ENCODE measurements at regions not wholly inside any gene's neighbourhood (a gene's known extent, or its start where the extent isn't known, plus 50 kb on each side); places are given as distances from the start of the nearest gene placed in this dataset.
"Not testable (repeated sequence)": the region's sequence is repeated elsewhere in the genome, so short reads cannot be mapped to it uniquely, and the experiment has no call there.

DNA sequence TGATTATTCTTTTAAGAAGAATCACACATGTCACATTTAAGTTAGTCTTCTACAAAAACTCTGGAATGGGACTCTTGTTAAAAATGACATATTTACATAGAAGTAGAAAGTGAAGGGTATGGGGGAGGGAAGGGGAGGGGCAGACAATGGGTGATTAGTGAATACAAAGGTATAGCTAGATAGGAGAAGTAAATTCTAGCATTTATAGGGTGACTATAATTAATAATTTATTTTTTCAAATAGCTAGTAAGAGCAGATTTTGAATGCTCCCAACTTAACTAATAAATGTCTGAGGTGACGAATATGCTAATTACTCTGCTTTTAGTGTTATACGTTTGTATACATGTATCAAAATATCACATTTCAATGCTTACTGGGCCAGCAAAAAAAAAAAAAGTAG is 59.4 kb downstream of the BLTP3B start:
- no peaks in the 10 kb centered on the region for H3K9me3 ChIP-seq
- DNase-seq, result no peak
- no peaks in the 10 kb centered on the region; the same call in 1 of the 2 replicates for H3K4me1 ChIP-seq
- H3K27me3 ChIP-seq, result no peaks in the 10 kb centered on the region
- peaks cover 24% of the 10 kb centered on the region for H3K36me3 ChIP-seq
- TF ChIP-seq, protein P1, sequence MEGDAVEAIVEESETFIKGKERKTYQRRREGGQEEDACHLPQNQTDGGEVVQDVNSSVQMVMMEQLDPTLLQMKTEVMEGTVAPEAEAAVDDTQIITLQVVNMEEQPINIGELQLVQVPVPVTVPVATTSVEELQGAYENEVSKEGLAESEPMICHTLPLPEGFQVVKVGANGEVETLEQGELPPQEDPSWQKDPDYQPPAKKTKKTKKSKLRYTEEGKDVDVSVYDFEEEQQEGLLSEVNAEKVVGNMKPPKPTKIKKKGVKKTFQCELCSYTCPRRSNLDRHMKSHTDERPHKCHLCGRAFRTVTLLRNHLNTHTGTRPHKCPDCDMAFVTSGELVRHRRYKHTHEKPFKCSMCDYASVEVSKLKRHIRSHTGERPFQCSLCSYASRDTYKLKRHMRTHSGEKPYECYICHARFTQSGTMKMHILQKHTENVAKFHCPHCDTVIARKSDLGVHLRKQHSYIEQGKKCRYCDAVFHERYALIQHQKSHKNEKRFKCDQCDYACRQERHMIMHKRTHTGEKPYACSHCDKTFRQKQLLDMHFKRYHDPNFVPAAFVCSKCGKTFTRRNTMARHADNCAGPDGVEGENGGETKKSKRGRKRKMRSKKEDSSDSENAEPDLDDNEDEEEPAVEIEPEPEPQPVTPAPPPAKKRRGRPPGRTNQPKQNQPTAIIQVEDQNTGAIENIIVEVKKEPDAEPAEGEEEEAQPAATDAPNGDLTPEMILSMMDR (IDR thresholded peaks at IDR 0.05; ENCODE audit: low read depth, low read length), result no peak
- H3K4me3 ChIP-seq (ENCODE audit: low read depth, low read length), result no peak overlapping the region

DNA sequence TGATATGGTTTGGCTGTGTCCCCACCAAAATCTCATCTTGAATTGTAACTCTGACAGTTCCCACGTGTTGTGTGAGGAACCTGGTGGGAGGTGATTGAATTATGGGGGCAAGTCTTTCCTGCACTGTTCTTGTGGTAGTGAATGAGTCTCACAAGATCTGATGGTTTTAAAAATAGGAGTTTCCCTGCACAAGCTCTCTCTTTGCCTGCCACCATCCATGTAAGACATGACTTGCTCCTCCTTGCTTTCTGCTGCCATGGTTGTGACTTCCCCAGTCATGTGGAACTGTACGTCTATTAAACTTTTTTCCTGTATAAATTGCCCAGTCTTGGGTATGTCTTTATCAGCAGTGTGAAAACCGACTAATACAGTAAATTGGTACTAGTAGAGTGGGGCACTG is 63.9 kb downstream of the BLTP3B start:
- H3K4me3 ChIP-seq (ENCODE audit: low read depth, low read length); H3K27me3 ChIP-seq; DNase-seq; H3K4me1 ChIP-seq; H3K9me3 ChIP-seq: not testable (repeated sequence)
- peaks cover 20% of the 10 kb centered on the region for H3K36me3 ChIP-seq

DNA sequence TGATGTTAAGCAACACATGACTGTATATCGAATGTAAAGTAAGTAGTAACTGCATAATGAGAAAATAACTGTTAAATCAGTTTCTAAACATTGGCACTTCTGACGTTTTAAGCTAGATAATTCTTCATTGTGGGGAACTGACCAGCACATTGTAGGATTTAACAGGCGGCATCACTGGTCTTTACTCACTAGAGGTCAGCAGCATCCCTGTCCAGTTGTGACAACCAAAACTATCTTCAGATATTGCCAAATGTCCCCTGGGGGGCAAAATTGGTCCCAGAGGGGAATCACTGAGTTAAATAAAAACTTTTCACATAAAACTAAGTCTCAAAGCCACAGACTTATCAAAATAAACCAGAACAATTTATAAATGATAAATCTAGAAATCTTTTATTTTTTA is 65.3 kb downstream of the BLTP3B start:
- TF ChIP-seq, protein P1 (IDR thresholded peaks at IDR 0.05; ENCODE audit: low read depth, low read length), result peak; percentile 39
- Histone ChIP-seq H3K36me3 (peaks cover 17% of the 10 kb centered on the region), H3K4me1 (peaks cover 2% of the 10 kb centered on the region; the same call in 1 of the 2 replicates), H3K4me3 (ENCODE audit: low read depth, low read length) (no peak overlapping the region), H3K27me3 (no peaks in the 10 kb centered on the region), H3K9me3 (no peaks in the 10 kb centered on the region)
- DNase-seq, result no peak

DNA sequence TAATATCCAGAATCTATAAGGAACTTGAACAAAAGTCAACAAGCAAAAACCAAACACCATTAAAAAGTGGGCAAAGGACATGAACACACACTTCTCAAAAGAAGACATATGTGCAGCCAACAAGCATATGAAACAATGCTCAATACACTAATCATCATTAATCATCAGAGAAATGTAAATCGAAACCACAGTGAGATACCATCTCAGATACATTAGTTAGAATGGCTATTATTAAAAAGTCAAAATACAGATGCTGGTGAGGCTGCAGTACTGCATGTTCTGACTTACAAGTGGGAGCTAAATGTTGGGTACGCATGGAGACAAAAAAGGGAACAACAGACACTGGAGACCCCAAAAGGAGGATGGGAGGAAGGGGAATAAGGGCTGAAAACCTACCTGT is 67.1 kb downstream of the BLTP3B start:
- Histone ChIP-seq H3K27me3 (no peaks in the 10 kb centered on the region), H3K9me3 (no peaks in the 10 kb centered on the region), H3K4me1 (peaks cover 2% of the 10 kb centered on the region; the same call in 1 of the 2 replicates), H3K4me3 (ENCODE audit: low read depth, low read length) (no peak overlapping the region), H3K36me3 (peaks cover 2% of the 10 kb centered on the region; the same call in 1 of the 2 replicates)
- no peak for DNase-seq
- TF ChIP-seq, protein P1 (IDR thresholded peaks at IDR 0.05; ENCODE audit: low read depth, low read length), result no peak

DNA sequence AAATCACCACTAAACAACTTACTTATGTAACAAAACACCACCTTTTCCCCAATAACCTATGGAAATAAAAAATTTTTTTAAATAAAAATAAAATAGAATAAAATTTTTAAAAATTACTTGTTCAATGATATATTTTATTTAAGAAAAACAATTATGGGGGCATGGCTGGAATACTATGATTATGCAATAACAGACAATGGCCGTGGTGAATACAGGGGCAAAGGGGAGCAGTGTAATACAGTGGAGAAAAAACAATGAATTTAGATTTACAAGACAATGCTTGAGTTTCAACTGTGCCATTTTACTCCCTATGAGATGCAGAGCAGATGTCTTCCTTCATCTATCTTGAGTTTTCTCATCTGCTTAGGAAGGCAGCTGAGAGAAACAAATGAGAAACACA is 72.9 kb downstream of the BLTP3B start:
- H3K4me3 ChIP-seq (ENCODE audit: low read depth, low read length), result no peak overlapping the region
- H3K36me3 ChIP-seq, result no peaks in the 10 kb centered on the region; the same call in none of the 2 replicates
- no peaks in the 10 kb centered on the region for H3K27me3 ChIP-seq
- H3K9me3 ChIP-seq, result no peaks in the 10 kb centered on the region
- no peaks in the 10 kb centered on the region for H3K4me1 ChIP-seq
- TF ChIP-seq, protein P1 (IDR thresholded peaks at IDR 0.05; ENCODE audit: low read depth, low read length), result no peak
- DNase-seq, result no peak

DNA sequence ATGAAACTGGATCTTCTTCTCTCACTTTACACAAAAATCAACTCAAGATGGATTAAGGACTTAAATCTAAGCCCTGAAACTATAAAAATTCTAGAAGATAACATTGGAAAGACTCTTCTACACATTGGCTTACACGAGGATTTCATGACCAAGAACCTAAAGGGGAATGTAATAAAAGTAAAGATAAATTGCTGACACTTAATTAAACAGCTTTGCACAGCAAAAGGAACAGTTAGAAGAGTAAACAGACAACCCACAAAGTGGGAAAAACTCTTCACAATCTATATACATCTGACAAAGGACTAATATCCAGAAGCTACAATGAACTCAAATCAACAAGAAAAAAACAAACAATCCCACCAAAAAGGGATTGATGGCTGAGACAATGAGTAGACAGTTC is 74.4 kb downstream of the BLTP3B start:
- Histone ChIP-seq H3K36me3 (no peaks in the 10 kb centered on the region; the same call in none of the 2 replicates), H3K4me3 (ENCODE audit: low read depth, low read length) (no peak overlapping the region), H3K27me3 (no peaks in the 10 kb centered on the region), H3K9me3 (no peaks in the 10 kb centered on the region), H3K4me1 (no peaks in the 10 kb centered on the region; the same call in 1 of the 2 replicates)
- no peak for DNase-seq
- TF ChIP-seq, protein P1 (IDR thresholded peaks at IDR 0.05; ENCODE audit: low read depth, low read length), result no peak

DNA sequence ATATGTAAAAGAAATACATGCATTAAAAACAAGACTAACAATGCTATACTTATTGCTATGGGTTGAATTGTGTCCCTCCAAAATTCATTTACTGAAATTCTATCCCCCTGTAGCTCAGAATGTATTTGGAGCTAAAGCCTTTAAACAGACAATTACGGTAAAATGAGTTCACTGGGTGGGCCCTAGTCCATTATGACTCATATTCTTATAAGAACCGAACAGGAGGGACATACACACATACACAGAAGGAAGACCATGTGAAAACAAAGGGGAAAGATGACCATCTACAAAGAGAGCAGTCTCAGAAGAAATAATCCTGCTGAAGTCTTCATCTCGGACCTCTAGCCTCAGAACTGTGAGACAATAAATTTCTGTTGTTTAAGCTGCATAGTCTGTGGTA is 77.1 kb upstream of the ANKS1B start:
- no peaks in the 10 kb centered on the region; the same call in 1 of the 2 replicates for H3K4me1 ChIP-seq
- H3K27me3 ChIP-seq, result no peaks in the 10 kb centered on the region
- TF ChIP-seq, protein P1 (IDR thresholded peaks at IDR 0.05; ENCODE audit: low read depth, low read length), result no peak
- H3K36me3 ChIP-seq, result peaks cover 5% of the 10 kb centered on the region; the same call in 1 of the 2 replicates
- no peak for DNase-seq
- no peaks in the 10 kb centered on the region for H3K9me3 ChIP-seq
- no peak overlapping the region for H3K4me3 ChIP-seq (ENCODE audit: low read depth, low read length)
